OCI-LY7 (cell line): ENCODE measurements at regions not wholly inside any gene's neighbourhood (a gene's known extent, or its start where the extent isn't known, plus 50 kb on each side); places are given as distances from the start of the nearest gene placed in this dataset.

Experiments used
- BruUV-seq: library from RNA; stranded (reverse); fragments of 400-500 nt; replicated peaks from 2 replicates; lab custom pipeline; 2021; lab: Mats Ljungman, UMichigan
- CTCF ChIA-PET: fragments of 300-600 bp; sonication (Branson Sonifier 250); formaldehyde crosslinking; loops from one replicate; lab custom pipeline; 2022; ENCODE audit warnings: antibody characterized with exemption; ENCODE audit not compliant: unreplicated experiment; lab: Charles Lee
- POLR2A ChIA-PET: fragments of 300-600 bp; sonication (Branson Sonifier 250); formaldehyde crosslinking; loops from one replicate; lab custom pipeline; 2022; ENCODE audit warnings: antibody characterized with exemption; lab: Charles Lee
- DNase-seq: peaks from one replicate; pipeline ENCODE4 v3.0.0-alpha.2; 2015; ENCODE audit warnings: low spot score
- H2AFZ ChIP-seq: fragments of 200-600 bp; sonication (generic), shearing (Covaris generic); 2 replicates; pipeline ENCODE4 v1.6.1; 2014; ENCODE audit warnings: mild to moderate bottlenecking, antibody characterized with exemption, low read length, moderate library complexity
- H3K27ac ChIP-seq: fragments of 200-600 bp; sonication (generic); 2 replicates; pipeline ENCODE4 v1.5.1; 2014; ENCODE audit warnings: mixed run types, low read depth, mild to moderate bottlenecking, moderate library complexity, low read length, inconsistent platforms; ENCODE audit not compliant: poor library complexity, severe bottlenecking
- H3K36me3 ChIP-seq: fragments of 200-600 bp; sonication (generic); 2 replicates; pipeline ENCODE4 v1.6.1; 2014; ENCODE audit warnings: mild to moderate bottlenecking, antibody characterized with exemption, low read length, moderate library complexity, mixed read lengths; ENCODE audit not compliant: insufficient read depth
- H3K4me1 ChIP-seq: fragments of 200-600 bp; sonication (generic); 2 replicates; pipeline ENCODE4 v1.5.1; 2014; ENCODE audit warnings: mild to moderate bottlenecking, low read length; ENCODE audit not compliant: insufficient read depth, poor library complexity, severe bottlenecking
- H3K4me2 ChIP-seq: fragments of 200-600 bp; sonication (generic); 2 replicates; pipeline ENCODE4 v1.6.1; 2014; ENCODE audit warnings: mild to moderate bottlenecking, low read length
- H3K4me3 ChIP-seq: fragments of 200-600 bp; sonication (generic); 2 replicates; pipeline ENCODE4 v1.5.1; 2014; ENCODE audit warnings: mild to moderate bottlenecking, low read depth, low read length; ENCODE audit not compliant: poor library complexity, severe bottlenecking
- H3K79me2 ChIP-seq: fragments of 200-600 bp; sonication (generic); 2 replicates; pipeline ENCODE4 v1.6.1; 2016; ENCODE audit warnings: low read depth, mild to moderate bottlenecking, low read length, moderate library complexity, mixed read lengths; ENCODE audit not compliant: insufficient read depth
- H3K9me2 ChIP-seq: fragments of 200-600 bp; sonication (generic); 2 replicates; pipeline ENCODE4 v1.6.1; 2016; ENCODE audit warnings: mild to moderate bottlenecking, low read length, mixed read lengths; ENCODE audit not compliant: insufficient read depth
- H3K9me3 ChIP-seq: fragments of 200-600 bp; sonication (generic); 2 replicates; pipeline ENCODE4 v1.6.1; 2014; ENCODE audit warnings: mild to moderate bottlenecking, mixed run types, low read length, mixed read lengths
- H4K20me1 ChIP-seq: fragments of 200-600 bp; sonication (generic); 2 replicates; pipeline ENCODE4 v1.6.1; 2014; ENCODE audit warnings: mild to moderate bottlenecking, antibody characterized with exemption, low read length, moderate library complexity, mixed read lengths; ENCODE audit not compliant: insufficient read depth
- EZH2phosphoT487 ChIP-seq: fragments of 200-600 bp; sonication (generic); IDR thresholded peaks from 2 replicates; pipeline ENCODE4 v1.6.1; 2018; ENCODE audit warnings: low read depth, borderline replicate concordance, mild to moderate bottlenecking, mixed run types, antibody characterized with exemption, low read length, moderate library complexity, mixed read lengths
- intact Hi-C: fragments of 100-400 bp; cut with micrococcal nuclease; formaldehyde crosslinking; loops from one replicate; pipeline ENCODE4 v1.10.0; 2022; ENCODE audit not compliant: unreplicated experiment
- TF ChIP-seq, protein P1 (sequence below): fragments of 200-600 bp; sonication (generic); conservative IDR thresholded peaks from 2 replicates; pipeline ENCODE4 v1.5.1; 2014; ENCODE audit warnings: mild to moderate bottlenecking, antibody characterized with exemption, low read length, moderate library complexity, mixed read lengths

DNA sequence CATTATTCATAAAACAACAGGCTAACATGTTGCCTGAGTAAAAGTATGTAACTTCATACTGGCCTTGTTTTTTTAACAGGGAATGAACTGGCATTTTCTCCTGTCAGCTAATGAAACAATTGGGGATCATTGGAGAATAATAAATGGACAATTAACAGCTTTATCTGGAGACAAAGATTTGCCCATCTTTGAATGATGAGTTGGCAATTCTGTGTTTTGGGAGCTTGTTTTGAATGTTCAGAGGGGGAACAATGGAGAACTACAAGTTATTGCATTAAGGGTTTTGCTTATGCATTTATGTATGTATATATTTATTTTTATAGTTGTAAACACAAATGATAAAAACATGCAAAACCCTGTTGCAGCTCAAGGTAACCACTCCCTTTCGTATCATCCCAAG lies 150.3 kb downstream of the CBLN4 start:
- BruUV-seq, result no TSS peak

DNA sequence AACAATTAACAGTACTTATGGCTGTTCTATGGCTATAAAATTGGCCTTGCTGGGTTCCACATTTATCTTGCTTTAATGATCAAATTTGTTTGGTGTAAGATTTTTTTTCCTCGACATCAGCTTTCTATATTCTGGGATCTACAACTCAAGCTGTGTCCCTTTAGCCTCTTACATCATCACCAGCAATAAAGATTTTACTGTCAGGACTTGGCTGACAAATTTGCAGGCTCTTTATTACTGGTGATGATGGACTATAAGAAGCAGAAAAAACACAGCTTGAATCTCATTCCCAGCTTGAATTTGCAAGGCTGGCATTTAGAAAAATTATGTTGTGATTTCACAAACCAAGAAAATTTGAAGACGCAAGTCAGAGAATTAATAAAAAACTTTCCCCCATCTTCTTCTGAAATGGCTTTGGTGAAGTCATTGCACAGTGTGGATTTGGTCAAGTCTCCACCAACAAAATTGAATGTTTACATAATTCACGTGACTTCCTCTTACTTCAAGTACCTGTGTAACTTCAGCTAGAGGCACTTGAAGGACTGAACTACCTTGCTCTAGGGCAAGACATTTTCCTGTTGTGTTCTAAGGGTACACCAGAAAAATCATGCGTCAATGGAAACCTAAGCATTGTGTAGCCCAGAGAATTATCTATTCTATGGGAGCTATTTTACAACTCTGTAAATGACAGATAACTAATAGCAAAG lies 175.0 kb downstream of the CBLN4 start:
- BruUV-seq, result no TSS peak
- Histone ChIP-seq H2AFZ (no peak overlapping the region), H3K4me1 (no peaks in the 10 kb centered on the region), H3K79me2 (no peaks in the 10 kb centered on the region), H3K36me3 (no peaks in the 10 kb centered on the region), H3K9me3 (no peaks in the 10 kb centered on the region), H3K4me2 (no peak overlapping the region), H3K9me2 (no peaks in the 10 kb centered on the region), H3K4me3 (no peak overlapping the region), H4K20me1 (no peaks in the 10 kb centered on the region), H3K27ac (no peak overlapping the region)
- ChIA-PET POLR2A (no interaction called here), CTCF (no interaction called here)
- intact Hi-C loops, result no loop called here
- DNase-seq, result no peak
- TF ChIP-seq EZH2phosphoT487, result no peak
- TF ChIP-seq, protein P1, sequence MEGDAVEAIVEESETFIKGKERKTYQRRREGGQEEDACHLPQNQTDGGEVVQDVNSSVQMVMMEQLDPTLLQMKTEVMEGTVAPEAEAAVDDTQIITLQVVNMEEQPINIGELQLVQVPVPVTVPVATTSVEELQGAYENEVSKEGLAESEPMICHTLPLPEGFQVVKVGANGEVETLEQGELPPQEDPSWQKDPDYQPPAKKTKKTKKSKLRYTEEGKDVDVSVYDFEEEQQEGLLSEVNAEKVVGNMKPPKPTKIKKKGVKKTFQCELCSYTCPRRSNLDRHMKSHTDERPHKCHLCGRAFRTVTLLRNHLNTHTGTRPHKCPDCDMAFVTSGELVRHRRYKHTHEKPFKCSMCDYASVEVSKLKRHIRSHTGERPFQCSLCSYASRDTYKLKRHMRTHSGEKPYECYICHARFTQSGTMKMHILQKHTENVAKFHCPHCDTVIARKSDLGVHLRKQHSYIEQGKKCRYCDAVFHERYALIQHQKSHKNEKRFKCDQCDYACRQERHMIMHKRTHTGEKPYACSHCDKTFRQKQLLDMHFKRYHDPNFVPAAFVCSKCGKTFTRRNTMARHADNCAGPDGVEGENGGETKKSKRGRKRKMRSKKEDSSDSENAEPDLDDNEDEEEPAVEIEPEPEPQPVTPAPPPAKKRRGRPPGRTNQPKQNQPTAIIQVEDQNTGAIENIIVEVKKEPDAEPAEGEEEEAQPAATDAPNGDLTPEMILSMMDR, result no peak

More for the DNA sequence above, 150.3 kb downstream of the CBLN4 start:
- Histone ChIP-seq H4K20me1 (no peaks in the 10 kb centered on the region), H3K27ac (no peak overlapping the region), H3K36me3 (no peaks in the 10 kb centered on the region), H3K79me2 (no peaks in the 10 kb centered on the region), H2AFZ (no peak overlapping the region), H3K4me3 (no peak overlapping the region), H3K4me1 (no peaks in the 10 kb centered on the region), H3K9me3 (no peaks in the 10 kb centered on the region), H3K9me2 (no peaks in the 10 kb centered on the region), H3K4me2 (no peak overlapping the region)
- TF ChIP-seq, protein P1, result no peak
- TF ChIP-seq EZH2phosphoT487, result no peak
- DNase-seq, result no peak
- ChIA-PET CTCF (no interaction called here), POLR2A (no interaction called here)
- intact Hi-C loops, result no loop called here

DNA sequence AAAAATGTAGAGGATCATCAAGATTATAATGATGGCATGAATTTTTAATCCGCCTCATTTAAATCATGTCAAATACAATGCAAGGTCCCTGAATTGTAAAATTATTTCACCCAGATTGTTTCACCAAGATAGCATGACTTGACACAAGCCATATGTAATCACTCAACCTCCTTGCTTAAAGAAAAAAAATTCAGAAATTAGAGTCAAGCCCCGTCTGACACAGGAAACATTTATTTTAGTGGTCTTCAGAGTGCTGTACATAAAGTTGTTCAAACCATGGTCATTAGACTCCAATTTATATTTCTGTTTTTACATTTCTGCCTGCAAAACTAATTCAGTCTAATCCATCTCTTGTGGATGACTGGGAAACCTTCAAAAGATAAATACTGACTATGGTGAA lies 200.2 kb downstream of the CBLN4 start:
- no peak for DNase-seq
- Histone ChIP-seq H3K4me3 (no peak overlapping the region), H2AFZ (no peak overlapping the region), H3K4me2 (no peak overlapping the region), H3K36me3 (no peaks in the 10 kb centered on the region), H3K4me1 (no peaks in the 10 kb centered on the region), H4K20me1 (no peaks in the 10 kb centered on the region), H3K9me3 (no peaks in the 10 kb centered on the region), H3K79me2 (no peaks in the 10 kb centered on the region), H3K27ac (no peak overlapping the region), H3K9me2 (no peaks in the 10 kb centered on the region)
- POLR2A ChIA-PET, result no interaction called here
- CTCF ChIA-PET, result no interaction called here
- no TSS peak for BruUV-seq
- TF ChIP-seq, protein P1, result no peak
- no peak for TF ChIP-seq EZH2phosphoT487
- intact Hi-C loops, result no loop called here
